ENCODE measurements at regions not wholly inside any gene's neighbourhood (a gene's known extent, or its start where the extent isn't known, plus 50 kb on each side); places are given as distances from the start of the nearest gene placed in this dataset.
"Not testable (repeated sequence)": the region's sequence is repeated elsewhere in the genome, so short reads cannot be mapped to it uniquely, and the experiment has no call there.

- ATAC-seq (peak in 1 of 4 donors; percentile 48), DNase-seq (no peak)
- Histone ChIP-seq H3K4me1 (no peaks in the 10 kb centered on the region), H3K36me3 (no peaks in the 10 kb centered on the region), H3K27ac (no peak overlapping the region), H3K4me3 (no peak overlapping the region), H3K27me3 (no peaks in the 10 kb centered on the region), H3K9me3 (no peaks in the 10 kb centered on the region)
- peak in 2 of 4 donors; percentile 8 to 33 for TF ChIP-seq CTCF (IDR thresholded peaks at IDR 0.05)
- TF ChIP-seq POLR2A (IDR thresholded peaks at IDR 0.05), result no peak
- intact Hi-C loops (cut with DNase I), result no loop called here
These were observed 124.5 kb downstream of the TMEM168 start for GRCh38 chr7:112665709-112666108.

- intact Hi-C loops (cut with DNase I), result no loop called here
These were observed 121.6 kb downstream of the TMEM168 start for GRCh38 chr7:112668561-112668960.

GRCh38 chr7:112669306-112669705 lies 120.9 kb downstream of the TMEM168 start:
- Histone ChIP-seq H3K27ac (no peak overlapping the region), H3K27me3 (no peaks in the 10 kb centered on the region), H3K36me3 (no peaks in the 10 kb centered on the region), H3K9me3 (no peaks in the 10 kb centered on the region), H3K4me3 (no peak overlapping the region), H3K4me1 (no peaks in the 10 kb centered on the region)
- TF ChIP-seq CTCF (IDR thresholded peaks at IDR 0.05), result no peak
- TF ChIP-seq POLR2A (IDR thresholded peaks at IDR 0.05), result no peak
- ATAC-seq (no peak), DNase-seq (no peak)
- intact Hi-C loops (cut with DNase I), result no loop called here

More at GRCh38 chr7:112668561-112668960, 121.6 kb downstream of the TMEM168 start:
- TF ChIP-seq POLR2A (IDR thresholded peaks at IDR 0.05) (no peak), CTCF (IDR thresholded peaks at IDR 0.05) (no peak)
- Histone ChIP-seq H3K4me1 (no peaks in the 10 kb centered on the region), H3K4me3 (no peak overlapping the region), H3K27me3 (no peaks in the 10 kb centered on the region), H3K36me3 (no peaks in the 10 kb centered on the region), H3K27ac (no peak overlapping the region), H3K9me3 (no peaks in the 10 kb centered on the region)
- WGBS (ENCODE audit: insufficient coverage, low coverage, low lambda C conversion rate, missing lambda C conversion rate), result 89% methylated on average over 1 of the region's 1 CpG
- DNase-seq, result no peak
- ATAC-seq, result no peak

GRCh38 chr7:112670193-112670592 lies 120.0 kb downstream of the TMEM168 start:
- peaks cover 0 to 3% of the 10 kb centered on the region in 2 donors for H3K27me3 ChIP-seq
- H3K36me3 ChIP-seq, result no peaks in the 10 kb centered on the region
- 59% methylated on average over 4 of the region's 4 CpGs for WGBS (ENCODE audit: insufficient coverage, low coverage, low lambda C conversion rate, missing lambda C conversion rate)
- H3K4me1 ChIP-seq, result no peaks in the 10 kb centered on the region
- no peak for ATAC-seq
- H3K4me3 ChIP-seq, result no peak overlapping the region
- H3K27ac ChIP-seq, result no peak overlapping the region
- DNase-seq, result no peak
- no peaks in the 10 kb centered on the region for H3K9me3 ChIP-seq
- intact Hi-C loops (cut with DNase I), result no loop called here
- TF ChIP-seq POLR2A (IDR thresholded peaks at IDR 0.05) (no peak), CTCF (IDR thresholded peaks at IDR 0.05) (no peak)

GRCh38 chr7:112678626-112679025 lies 111.6 kb downstream of the TMEM168 start:
- no peak overlapping the region for H3K4me3 ChIP-seq
- no peaks in the 10 kb centered on the region for H3K36me3 ChIP-seq
- ATAC-seq, result no peak
- H3K27ac ChIP-seq, result no peak overlapping the region
- DNase-seq, result no peak
- TF ChIP-seq CTCF (IDR thresholded peaks at IDR 0.05), result no peak
- TF ChIP-seq POLR2A (IDR thresholded peaks at IDR 0.05), result no peak
- peaks cover 0 to 4% of the 10 kb centered on the region in 2 donors for H3K27me3 ChIP-seq
- intact Hi-C loops (cut with DNase I), result no loop called here
- 62% methylated on average over 6 of the region's 6 CpGs for WGBS (ENCODE audit: insufficient coverage, low coverage, low lambda C conversion rate, missing lambda C conversion rate)
- no peaks in the 10 kb centered on the region for H3K9me3 ChIP-seq
- no peaks in the 10 kb centered on the region for H3K4me1 ChIP-seq

- ATAC-seq; DNase-seq; H3K36me3 ChIP-seq; intact Hi-C loops (cut with DNase I); H3K27ac ChIP-seq; H3K4me3 ChIP-seq; H3K4me1 ChIP-seq; H3K27me3 ChIP-seq; H3K9me3 ChIP-seq: not testable (repeated sequence)
- 20% methylated on average over 1 of the region's 6 CpGs for WGBS (ENCODE audit: insufficient coverage, low coverage, low lambda C conversion rate, missing lambda C conversion rate)
These were observed 100.6 kb downstream of the TMEM168 start for GRCh38 chr7:112689466-112690177.

Measured in right lobe of liver (tissue), 6 donors.